NCI-H2107 treated with DMSO at 0.1 percent for 48 hours (cell line): ENCODE measurements at regions not wholly inside any gene's neighbourhood (a gene's known extent, or its start where the extent isn't known, plus 50 kb on each side); places are given as distances from the start of the nearest gene placed in this dataset.

ENCODE experiments used
- DNase-seq: peaks from one replicate; lab custom pipeline; 2025; ENCODE audit not compliant: unreplicated experiment; lab: John Stamatoyannopoulos, UW

DNA sequence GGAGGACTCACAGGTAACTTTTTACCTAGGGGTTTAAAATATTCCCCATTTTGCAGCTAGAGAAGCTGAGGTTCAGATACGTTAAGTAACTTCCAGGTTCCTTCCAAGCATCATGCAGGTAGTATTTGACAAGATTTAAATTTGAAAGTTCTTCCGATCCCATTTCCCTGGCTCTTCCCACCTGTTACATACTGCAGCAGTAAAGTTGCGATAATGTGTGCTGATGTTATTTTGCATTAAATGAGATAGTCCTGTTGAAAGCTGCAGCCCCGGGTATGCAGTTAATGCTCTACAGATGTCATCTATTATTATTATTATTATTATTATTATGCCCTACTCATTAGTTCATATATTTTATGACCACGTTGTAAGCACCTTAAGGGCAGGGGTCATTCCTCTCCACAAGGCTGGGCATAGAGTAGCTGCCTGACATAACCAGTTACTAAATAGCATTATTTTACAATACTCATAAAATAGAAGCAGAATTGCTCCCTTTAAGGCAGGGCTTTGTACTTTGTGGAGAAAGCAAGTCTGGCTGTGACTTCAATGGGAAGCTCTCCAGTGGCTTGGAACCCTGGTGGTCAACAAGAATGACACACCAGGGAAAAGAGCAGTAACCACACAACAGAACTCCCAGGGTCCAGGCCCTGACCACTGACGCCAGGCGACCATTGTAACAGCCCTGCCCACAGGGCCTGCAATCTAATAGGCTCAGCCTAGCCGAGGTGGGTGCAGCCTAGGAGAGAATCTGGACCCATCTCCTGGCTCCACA is 90.8 kb upstream of the CALM2 start:
- no peak for DNase-seq

DNA sequence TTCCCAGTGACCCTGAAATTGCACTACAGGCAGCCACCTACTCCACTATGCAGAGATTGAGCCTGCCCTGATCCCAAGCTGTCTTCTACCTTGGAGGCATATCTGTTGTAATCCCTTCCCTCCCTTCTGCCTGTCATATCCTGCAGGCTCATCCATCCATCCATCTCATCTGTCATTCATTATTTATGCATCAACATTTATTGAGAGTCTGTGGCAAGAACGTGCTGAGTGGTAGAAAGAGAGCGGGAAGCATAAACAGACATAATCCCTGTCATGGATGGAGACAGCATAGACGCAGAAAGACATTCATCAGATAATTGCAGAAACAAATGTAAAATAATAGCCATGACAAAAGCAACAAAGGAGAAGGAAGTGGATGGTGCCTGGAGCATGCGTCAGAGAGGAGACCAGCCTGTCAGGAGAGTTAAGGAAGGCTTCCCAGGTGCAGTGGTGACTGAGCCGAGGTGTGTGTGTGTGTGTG is 89.5 kb upstream of the CALM2 start:
- no peak for DNase-seq

DNA sequence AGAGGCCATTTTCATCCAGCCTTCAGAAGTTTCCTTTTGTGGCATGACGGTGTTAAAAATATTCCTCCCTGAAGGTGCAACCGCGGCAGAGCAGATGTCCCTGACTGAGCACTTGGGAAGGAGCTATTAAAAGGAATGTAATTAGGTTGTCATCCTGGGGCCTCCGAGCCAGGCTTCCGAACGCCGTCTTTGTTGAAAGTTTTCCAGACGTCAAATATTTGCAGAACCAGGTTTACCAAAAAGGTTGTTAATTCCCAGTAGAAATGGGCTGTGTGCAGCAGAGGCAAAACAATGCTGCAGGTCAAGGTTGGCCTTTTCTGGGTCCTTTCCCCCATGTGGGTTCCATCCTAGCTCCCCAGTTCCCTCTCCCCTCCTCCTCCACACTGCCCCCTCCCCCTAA is 88.8 kb upstream of the CALM2 start:
- DNase-seq, result no peak

DNA sequence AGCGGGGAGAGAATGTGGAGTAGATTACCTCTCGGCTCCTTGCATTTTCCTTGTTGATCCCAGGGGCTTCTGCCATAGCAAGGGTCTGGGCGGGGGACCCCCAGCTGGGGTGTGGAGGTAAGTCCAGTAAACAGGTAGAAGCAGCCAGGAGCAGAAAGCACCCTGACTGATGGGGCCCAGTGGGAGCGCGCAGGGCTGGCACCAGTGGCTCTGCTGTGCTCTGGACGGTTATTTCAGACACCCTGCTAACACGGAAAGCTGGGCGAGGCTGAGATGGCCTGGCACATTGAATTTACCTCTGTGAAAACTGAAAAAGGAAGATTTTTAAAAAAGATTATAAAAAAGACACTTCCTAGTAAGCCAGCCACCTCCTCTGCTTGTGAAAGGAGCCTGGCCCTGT is 88.4 kb upstream of the CALM2 start:
- DNase-seq, result no peak

DNA sequence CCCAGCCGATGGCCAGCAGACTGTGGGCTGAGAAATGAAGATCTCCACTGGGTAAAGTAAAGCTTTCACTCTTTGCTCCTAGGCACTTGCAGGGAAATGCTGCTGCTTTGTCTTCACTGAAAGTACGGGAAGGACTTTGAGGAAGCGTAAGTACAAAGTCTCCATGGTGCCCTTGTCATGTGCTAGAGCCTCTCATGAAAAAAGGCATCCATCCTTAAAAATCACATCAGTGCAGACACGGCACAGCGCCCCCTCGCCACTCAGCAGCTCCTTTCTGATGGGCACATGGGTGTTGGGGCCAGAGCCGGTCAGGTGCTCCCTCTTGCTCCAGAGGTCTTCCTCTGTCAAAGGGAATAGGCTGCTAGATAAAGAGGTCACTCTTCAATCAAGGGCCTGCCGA is 87.8 kb upstream of the CALM2 start:
- no peak for DNase-seq

DNA sequence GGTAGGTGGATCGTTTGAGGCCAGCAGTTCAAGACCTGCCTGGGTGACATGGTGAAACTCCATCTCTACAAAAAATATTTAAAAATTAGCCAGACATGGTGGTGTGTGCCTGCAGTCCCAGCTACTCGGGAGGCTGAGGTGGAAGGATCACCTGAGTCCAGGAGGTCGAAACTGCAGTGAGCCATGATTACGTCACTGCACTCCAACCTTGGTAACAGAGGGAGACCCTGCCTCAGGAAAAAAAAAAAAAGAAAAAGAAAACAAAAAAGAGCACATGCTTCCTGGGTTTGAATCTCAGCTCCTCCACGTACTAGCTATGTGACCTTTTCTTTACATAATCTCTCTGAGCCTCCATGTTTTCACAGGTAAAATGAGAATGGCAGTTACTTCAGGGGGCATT is 86.3 kb upstream of the CALM2 start:
- no peak for DNase-seq

DNA sequence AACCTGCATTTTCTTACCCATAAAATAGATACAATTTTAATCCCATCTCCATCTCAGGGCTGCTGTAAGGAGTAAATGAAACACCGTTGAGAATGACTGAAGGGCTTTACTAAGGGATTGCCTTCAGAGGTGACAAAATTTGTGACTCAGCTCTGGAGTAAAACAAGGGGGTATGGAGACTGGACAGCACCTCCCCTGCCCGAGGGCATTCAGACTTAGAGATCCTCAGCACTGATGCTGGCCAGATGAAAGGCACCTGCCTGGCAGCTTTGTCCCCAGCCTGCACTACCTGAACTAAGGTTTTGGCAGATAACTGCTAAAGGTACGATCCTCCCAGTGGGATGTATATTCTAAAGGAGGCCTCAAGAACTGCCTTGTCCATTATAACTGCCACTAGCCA is 84.7 kb upstream of the CALM2 start:
- no peak for DNase-seq

DNA sequence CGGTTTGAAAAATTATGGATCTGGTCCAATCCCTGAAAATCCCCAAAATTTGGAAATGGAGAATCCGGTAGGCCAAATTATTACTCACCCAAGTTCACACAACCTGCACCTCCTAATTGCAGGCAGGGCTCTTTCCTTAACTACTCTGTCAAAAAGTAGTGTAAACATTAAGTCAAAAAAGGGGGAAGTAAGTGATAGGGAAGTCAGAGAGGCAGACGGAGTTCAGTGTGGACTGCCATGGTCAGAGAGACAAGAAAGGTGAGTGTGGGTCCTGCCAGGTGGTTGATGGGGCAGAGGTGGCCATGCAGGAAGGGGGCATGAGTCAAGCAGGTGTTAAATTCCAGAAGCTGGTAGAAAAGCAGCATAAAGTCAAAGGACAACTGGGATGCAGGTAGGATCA is 83.5 kb upstream of the CALM2 start:
- no peak for DNase-seq

DNA sequence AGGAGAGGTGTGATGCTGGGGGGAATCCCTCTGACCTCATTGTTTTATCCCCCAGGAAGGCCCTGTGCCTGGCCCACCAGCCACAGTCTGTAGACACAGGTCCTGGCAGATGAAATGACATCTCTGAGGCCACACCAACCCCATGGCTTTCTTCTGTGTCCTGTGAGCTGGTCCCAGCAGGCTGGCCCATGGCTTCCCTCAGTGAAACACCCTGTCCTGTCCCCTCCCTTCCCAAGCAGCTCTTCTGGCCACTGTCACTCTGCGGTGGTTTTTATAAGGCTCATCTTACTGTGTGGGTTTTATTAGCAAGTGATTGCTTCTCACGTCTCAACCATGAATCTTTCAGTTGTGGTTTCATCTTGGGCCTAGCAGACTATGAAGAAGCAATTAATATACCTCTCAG is 81.6 kb upstream of the CALM2 start:
- no peak for DNase-seq

DNA sequence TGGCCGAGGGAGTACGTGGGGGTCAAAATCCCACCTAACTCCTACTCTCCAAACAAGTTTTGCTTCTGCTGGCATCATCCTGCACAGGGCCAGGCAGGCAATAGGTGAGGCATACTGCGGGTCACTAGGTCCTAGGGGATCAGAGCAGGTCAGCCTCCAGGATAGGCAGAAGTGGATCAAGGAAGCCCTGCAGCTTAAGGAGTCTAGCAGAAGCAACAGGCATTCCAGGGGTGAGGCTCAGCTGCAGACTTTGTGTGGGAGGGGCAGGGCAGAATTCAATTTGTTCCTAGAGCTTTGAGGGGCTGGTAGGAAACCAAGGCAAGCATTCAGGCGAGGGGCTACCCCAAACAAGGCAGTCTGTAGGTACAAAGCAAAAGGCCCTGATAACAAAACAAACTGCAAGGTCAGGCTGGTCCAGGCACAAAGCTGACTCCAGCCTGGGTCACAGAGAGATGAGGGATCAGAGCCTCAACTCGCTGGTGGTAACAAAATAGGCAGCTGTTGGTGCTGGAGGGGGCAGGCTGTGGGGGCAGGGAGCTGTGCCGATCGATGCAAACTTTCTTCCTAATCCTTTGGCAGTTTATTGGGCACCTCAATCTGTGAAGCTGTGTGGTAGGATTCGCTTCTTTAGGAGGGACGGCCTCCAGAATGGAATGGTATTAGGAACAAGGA is 80.2 kb upstream of the CALM2 start:
- DNase-seq, result no peak

DNA sequence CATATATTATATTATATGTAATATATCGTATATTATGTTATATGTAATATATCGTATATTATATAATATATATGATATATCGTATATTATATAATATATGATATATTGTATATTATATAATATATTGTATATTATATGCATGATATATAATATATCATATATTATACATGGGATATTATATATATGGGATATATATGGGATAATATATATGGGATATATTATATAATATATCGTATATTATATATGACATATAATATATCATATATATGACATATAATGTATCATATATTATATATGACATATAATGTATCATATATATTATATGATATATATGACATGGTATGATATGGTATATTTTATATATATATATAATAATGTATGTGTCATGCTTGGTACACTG is 79.5 kb upstream of the CALM2 start:
- DNase-seq, result no peak

DNA sequence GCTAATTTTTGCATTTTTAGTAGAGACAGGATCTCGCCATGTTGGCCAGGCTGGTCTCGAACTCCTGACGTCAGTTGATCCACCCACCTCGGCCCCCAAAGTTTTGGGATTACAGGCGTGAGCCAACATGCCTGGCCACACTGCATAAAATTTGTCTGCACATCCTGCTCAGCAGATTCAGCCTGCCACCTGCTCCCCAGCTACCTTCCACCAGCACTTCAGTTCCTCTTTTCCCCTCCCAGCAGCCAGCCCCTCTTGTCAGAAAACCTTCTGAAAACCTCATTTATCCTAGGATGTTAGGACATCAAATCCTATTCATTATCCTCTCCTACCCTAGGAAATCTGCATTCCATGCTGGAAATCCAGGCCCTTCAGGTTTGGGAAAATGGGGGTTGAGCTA is 78.2 kb upstream of the CALM2 start:
- DNase-seq, result no peak

DNA sequence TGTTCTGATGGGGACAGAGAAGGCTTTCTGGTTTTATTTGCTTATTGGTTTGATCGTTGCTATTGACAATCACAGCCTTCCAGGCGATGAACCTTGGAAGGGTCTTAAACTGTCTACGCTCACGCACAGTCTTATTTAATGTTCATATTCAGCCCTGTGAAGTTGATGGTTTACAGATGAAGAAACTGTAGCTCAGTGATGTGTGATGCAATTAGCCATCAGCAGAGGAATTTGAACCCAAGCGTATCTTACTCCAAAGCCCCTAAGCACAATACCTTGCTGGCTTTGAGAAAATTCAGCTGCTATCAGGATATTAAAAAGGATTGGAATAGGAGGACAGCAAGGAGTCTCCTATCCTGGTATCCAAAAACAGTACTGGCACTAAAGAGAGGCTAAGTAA is 77.1 kb upstream of the CALM2 start:
- DNase-seq, result no peak

DNA sequence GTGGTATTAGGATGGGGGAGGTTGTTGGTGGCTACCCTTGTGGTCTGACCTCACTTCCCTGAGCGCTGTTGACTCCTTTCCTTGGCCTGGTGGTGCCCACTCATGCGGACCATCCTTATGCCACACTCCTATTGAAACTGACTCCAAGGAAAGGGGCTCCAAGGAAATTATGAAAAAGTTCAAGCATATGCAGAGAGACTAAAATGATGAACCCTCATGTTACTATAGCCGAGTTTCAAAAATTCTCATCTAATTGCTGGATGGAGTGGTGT is 75.0 kb upstream of the CALM2 start:
- DNase-seq, result no peak

DNA sequence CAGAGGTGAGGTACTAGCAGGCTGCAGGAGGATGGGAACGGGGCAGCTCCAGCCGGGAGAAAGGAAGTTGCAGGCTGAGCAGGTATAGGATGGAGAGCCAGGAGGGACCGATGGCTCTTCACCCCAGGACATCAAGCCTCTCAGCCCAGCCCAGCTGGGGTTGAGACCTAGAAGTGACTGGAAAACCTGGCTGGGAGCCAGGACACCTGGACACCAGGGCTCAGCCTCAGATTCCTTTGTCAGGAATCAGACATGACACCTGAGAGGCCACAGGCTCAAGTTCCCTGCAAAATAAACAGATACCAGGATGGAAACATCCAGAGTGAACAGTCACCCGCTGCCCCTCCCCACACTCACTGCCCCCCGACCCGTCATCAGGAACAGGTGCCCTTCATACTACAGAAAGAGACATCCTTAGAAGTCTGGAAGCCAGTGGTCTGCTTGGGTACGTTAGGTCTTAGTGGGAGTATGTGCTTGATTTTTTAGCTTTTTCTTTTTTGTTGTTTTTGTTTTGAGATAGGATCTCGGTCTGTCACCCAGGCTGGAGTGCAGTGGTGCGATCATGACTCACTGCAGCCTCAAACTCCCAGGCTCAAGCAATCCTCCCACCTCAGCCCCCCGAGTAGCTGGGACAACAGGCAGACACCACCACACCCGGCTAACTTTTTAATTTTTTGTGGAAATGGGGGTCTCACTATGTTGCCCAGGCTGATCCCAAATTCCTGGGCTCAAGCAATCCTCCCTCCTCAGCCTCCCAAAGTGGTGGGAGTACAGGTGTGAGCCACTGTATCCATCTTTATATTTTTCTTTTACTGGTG is 74.5 kb upstream of the CALM2 start:
- DNase-seq, result peak; percentile 59

DNA sequence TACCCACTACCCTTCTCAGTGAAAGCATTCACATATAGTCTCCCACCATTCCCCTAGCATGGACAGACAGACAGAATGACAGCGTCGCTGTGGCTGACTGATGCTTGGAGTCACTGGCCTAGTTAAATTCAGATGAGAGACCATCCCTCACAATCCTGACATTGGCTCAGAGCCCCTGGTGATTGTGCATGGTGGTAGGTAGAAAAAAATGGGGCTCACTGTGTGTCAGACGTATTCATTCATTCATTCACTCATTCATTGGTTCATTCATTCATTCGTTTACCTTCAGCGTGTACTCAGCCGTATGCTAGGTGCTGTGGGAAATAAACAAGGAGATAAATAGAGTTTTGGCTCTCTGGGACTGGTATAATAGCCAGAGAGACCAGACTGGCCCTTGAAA is 73.6 kb upstream of the CALM2 start:
- no peak for DNase-seq

DNA sequence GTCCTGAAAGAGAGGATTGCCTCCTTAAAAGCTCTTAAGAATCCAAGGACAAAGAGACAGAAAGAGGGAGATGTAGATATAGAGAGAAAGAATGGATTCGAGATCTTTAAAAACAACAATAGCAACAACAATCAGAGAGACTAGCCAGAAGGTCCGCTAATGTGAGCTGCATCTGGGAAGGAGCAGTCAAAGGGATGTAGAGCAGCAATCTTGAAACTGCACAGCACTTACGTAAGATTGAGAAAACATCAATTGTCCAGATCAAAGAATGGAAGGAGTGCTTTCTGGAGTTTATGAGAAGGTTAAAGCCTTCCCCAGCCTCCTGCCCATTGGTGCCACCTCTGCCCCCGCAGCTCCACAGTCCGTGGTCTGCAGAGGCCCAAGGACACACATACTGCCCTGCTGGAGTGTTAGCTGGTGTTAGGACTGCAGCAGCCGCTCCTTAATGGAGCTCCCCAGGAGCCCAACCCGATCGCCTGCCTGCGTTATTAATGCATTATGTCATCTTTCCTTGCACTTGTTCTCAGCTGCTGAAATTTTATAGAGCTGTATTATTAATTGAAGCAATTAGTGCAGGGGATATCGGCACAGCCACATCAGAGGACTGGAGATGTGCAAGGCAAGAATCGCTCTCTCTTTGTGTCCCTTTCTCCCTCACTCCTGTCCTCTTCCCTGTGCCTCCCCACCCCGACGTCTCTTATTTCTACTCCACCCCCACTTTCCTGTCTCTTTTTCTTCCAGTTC is 73.0 kb upstream of the CALM2 start:
- peak; percentile 27 for DNase-seq

DNA sequence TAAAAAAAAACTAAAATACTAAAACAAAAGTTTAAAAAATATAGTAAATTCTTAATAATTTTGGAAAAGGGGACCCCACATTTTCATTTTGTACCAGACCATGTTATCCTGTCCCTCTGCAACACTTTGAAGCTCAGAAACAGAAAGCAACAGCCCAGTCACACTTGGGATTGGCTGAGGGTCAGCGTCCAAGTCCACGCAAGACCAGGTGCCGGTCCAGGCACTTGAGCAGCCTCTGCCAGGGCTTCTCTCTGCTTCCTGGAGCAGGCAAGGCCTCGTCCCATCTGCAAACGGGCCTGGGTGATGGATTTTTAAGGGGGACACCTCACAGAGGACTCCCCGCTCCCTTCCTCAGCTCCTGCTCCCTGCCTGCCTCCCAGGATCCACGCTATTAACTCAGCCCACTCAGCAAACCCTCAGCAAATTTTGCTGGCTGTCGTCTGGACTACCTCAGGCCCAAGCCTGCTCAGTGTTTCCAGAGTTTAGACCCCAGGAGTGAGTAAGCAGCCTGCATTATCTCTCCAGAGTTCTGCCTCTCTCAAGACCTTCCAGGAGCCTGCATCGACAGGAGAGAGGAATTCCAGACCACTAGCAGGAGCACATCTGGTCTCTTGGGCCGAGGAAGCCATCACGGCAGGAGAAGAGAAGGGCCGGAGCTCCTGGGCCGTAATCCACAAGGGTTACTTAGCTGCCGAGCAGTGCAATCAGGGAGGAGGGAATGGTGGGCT is 67.4 kb upstream of the CALM2 start:
- no peak for DNase-seq

DNA sequence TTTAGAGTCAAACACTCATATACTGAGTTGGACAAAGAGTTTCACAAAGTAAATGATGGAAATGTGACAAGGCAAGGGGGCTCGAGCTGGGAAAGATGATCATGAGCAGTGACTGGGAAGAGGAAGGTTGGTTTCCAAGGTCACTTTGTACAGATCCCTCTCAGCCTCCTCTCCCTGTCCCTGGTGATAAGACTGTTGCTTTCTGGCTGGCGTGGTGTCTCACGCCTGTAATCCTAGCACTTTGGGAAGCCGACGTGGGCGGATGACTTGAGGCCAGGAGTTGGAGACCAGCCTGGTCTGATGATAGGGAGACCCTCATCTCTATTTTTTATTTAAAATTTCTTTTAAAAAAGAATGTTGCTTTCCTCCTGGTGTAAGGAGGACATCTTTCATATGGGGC is 65.4 kb upstream of the CALM2 start:
- no peak for DNase-seq

DNA sequence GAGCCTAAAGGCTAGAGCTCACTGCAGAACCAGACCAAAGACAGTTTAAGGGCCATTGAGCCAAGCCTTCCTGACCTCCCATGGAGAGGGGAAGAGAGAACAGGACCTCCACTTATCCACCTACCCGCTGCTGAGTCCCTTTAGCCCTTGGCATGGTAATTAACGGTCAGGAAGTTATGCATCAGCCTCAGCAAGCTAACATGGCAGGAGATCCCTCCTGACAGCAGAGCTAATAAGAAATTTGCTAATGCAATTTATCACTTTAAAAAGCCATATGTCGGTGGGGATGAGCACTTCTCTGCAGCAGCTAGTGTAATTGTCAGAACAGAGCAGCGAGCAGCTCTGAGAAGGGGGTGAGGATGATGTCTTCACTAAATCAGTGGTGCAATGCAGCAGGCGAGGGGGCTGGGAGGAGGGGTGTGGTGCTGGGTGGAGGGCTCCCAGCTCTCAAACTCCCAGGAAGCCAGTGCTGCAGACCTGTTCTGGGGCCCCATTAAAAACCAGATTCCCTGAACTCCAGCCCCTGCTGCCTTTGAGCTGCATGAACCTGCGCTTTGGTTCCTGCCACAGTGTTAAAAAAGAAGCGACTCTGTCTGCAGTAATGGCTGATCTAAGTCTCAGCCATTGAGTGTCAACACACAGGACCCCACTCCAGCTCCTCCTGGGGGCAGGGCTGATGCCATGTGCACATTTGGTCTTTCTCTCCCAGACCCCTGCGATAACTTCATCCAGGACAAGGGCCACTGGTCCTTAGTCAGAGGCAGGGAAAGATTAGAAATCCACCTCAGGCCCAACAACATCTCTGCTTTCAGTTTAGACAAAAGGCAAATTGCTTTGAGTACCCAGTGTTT is 63.0 kb upstream of the CALM2 start:
- DNase-seq, result no peak
